Coronary artery (tissue), 2 donors: ENCODE measurements at regions not wholly inside any gene's neighbourhood (a gene's known extent, or its start where the extent isn't known, plus 50 kb on each side); places are given as distances from the start of the nearest gene placed in this dataset.

ENCODE experiments used
- DNase-seq: peaks from one replicate; pipeline ENCODE4 v3.0.0-alpha.2; 2017; ENCODE audit warnings: low spot score
- H3K27ac ChIP-seq, 2 donors: fragments of 200-600 bp; sonication (generic); one replicate each; pipeline ENCODE4 v1.5.1; 2016 to 2019
- H3K4me3 ChIP-seq: fragments of 200-600 bp; sonication (generic); 2 replicates; pipeline ENCODE4 v1.5.1; 2016; ENCODE audit warnings: mild to moderate bottlenecking, moderate library complexity
- TF ChIP-seq, protein P1 (sequence below): fragments of 200-600 bp; sonication (generic); IDR thresholded peaks from one replicate; pipeline ENCODE4 v1.5.1; 2019; ENCODE audit warnings: antibody characterized with exemption

DNA sequence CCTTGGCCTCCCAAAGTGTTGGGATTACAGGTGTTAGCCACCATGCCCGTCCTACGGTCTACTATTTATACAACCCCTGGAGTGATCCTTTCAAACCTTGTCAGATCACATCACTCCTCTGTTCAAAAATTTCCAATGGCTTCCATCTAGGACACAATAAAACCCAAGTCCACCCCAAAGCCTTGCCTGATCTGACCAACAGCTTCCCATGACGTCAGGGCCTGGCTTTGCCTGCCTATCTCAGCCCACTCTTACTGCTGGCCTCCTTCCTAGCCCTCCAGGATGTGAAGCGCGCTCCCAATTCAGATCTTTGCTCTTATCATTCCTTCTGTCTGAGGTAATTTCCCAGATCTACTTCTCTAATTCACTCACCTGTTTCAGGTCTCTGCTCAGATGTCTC is 128.4 kb downstream of the LINC00237 start:
- TF ChIP-seq, protein P1, sequence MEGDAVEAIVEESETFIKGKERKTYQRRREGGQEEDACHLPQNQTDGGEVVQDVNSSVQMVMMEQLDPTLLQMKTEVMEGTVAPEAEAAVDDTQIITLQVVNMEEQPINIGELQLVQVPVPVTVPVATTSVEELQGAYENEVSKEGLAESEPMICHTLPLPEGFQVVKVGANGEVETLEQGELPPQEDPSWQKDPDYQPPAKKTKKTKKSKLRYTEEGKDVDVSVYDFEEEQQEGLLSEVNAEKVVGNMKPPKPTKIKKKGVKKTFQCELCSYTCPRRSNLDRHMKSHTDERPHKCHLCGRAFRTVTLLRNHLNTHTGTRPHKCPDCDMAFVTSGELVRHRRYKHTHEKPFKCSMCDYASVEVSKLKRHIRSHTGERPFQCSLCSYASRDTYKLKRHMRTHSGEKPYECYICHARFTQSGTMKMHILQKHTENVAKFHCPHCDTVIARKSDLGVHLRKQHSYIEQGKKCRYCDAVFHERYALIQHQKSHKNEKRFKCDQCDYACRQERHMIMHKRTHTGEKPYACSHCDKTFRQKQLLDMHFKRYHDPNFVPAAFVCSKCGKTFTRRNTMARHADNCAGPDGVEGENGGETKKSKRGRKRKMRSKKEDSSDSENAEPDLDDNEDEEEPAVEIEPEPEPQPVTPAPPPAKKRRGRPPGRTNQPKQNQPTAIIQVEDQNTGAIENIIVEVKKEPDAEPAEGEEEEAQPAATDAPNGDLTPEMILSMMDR = no peak
- no peak for DNase-seq
- no peak overlapping the region for H3K27ac ChIP-seq
- H3K4me3 ChIP-seq = no peak overlapping the region

DNA sequence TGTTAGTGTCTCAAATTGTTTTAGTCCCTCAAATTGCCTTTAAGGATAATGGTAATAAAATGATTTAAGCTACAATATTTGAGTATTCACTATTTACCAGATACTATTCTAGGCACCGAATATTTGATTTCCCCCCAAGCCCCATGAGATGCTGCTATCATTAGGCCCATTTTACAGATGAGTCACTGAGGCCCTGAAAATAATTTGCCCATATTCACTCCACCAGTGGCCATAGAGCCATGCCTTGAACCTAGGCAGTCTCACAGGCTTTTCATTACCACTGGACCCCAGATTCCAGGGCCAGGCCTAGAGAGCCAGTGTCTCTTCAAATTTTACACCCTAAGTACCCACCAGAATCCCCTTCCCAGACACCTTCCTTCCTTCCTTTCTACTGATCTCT is 133.7 kb downstream of the LINC00237 start:
- Histone ChIP-seq H3K4me3 (no peak overlapping the region), H3K27ac (no peak overlapping the region)
- DNase-seq = no peak
- TF ChIP-seq, protein P1 = no peak

GRCh38 chr20:20971810-20972209 is 134.3 kb downstream of the LINC00237 start:
- no peak overlapping the region for H3K27ac ChIP-seq
- DNase-seq = no peak
- TF ChIP-seq, protein P1 = no peak
- H3K4me3 ChIP-seq = no peak overlapping the region

DNA sequence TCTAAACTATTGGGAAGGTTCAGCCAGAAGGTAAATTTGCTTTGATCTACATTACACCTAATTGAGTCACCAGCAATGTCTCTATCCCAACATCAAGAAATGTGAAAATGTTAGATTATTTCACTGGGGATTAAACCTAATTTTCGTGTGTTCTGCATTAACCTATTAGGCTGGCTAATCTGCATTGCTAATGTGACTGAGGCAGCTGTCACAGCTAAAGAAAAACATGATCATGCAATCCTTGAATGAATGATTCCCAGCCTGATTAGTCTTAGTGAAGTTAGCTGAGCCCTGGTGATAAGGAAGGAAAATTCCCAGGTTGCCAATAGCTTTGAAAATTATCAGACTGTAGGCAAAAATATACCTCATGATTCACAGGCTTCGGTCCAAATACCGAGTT is 135.3 kb downstream of the LINC00237 start:
- TF ChIP-seq, protein P1 = no peak
- DNase-seq = no peak
- Histone ChIP-seq H3K4me3 (no peak overlapping the region), H3K27ac (no peak overlapping the region)

DNA sequence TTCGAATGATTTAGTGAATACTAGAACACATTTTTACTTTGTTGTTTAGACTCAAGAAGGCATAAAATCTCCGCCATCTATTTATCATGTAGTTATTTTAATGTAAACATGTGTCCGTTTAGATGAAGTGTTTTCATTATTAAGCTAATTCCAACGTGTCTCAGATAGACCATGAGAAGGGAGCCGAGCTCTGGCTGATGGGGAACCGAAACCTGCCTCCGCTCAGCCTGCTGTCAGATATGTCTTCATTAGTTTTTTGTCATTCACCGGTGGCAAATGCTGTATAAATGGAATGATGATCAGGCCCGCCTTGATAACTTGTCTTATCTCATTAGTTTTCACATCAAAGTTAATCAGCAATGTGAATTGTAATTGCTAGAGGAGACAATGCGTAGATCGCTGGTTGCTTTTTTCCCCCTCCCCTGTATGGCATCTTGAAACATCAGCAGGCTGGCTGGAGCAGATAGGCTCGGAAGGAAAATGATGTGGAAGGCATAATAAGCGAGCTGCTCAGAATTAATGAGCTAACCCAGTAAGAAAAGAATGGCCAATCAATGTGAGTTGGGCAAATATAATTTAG is 136.4 kb downstream of the LINC00237 start:
- DNase-seq = no peak
- Histone ChIP-seq H3K4me3 (no peak overlapping the region), H3K27ac (no peak overlapping the region)
- TF ChIP-seq, protein P1 = no peak

- TF ChIP-seq, protein P1 = no peak
- Histone ChIP-seq H3K4me3 (no peak overlapping the region), H3K27ac (no peak overlapping the region)
- no peak for DNase-seq
Observed at GRCh38 chr20:20967564-20968184, 138.5 kb downstream of the LINC00237 start.

DNA sequence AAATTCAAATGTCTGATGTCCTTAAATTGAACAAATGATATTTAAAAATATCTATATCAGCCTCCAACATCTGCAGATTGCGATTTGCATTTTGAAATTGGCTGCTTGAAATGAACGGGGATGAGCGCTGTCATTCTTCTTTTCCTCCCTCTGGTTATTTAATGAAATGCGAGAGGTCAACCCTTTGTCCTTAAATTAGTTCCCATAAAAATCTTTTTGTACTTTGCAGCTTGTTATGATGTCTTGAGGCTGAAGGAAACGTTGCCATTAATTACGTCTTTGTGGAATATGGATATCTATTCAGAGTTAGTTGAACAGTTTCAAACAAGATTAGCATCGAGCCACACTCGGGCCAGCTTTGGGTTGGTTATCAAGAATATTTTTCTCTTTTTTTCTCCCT is 140.0 kb downstream of the LINC00237 start:
- DNase-seq = no peak
- Histone ChIP-seq H3K27ac (no peak overlapping the region), H3K4me3 (no peak overlapping the region)
- TF ChIP-seq, protein P1 = no peak
